ENCODE measurements at regions not wholly inside any gene's neighbourhood (a gene's known extent, or its start where the extent isn't known, plus 50 kb on each side); places are given as distances from the start of the nearest gene placed in this dataset.

GRCh38 chr18:27685807-27686412 lies 491.0 kb downstream of the CDH2 start:
- TF ChIP-seq SUZ12 (IDR thresholded peaks at IDR 0.05; ENCODE audit: extremely low read depth, insufficient read depth, insufficient read length) (no peak), ZNF274 (IDR thresholded peaks at IDR 0.05; ENCODE audit: low read depth, low read length) (no peak), YY1 (IDR thresholded peaks at IDR 0.05; ENCODE audit: insufficient read depth, insufficient read length) (no peak)
